Stimulated activated CD4-positive, alpha-beta T cell treated with anti-CD3 and anti-CD28 coated beads, Interleukin-2, amount 100 ng/mL, for 48 hours (primary cell): ENCODE measurements at regions not wholly inside any gene's neighbourhood (a gene's known extent, or its start where the extent isn't known, plus 50 kb on each side); places are given as distances from the start of the nearest gene placed in this dataset.
"Not testable (repeated sequence)": the region's sequence is repeated elsewhere in the genome, so short reads cannot be mapped to it uniquely, and the experiment has no call there.

Experiments
- DNase-seq, 2 donors: peaks; one replicate each; pipeline ENCODE4 v3.0.0-alpha.2; 2020

- DNase-seq = no peak
Observed at GRCh38 chr3:75129101-75129500, 514.6 kb upstream of the CNTN3 start.

- DNase-seq = no peak
Observed at GRCh38 chr3:75136100-75136897, 521.8 kb upstream of the CNTN3 start.

GRCh38 chr3:75138345-75138744, 523.9 kb upstream of the CNTN3 start:
- no peak for DNase-seq

- DNase-seq = no peak
Observed at GRCh38 chr3:75140904-75141615, 523.1 kb upstream of the FRG2C start.

- no peak for DNase-seq
Observed at GRCh38 chr3:75144406-75144805, 519.7 kb upstream of the FRG2C start.

GRCh38 chr3:75171630-75172230, 492.4 kb upstream of the FRG2C start:
- no peak for DNase-seq

- no peak for DNase-seq
Observed at GRCh38 chr3:75176937-75177336, 487.2 kb upstream of the FRG2C start.

GRCh38 chr3:75180235-75180944, 483.7 kb upstream of the FRG2C start:
- DNase-seq = no peak

- DNase-seq = no peak
Observed at GRCh38 chr3:75180945-75181298, 483.2 kb upstream of the FRG2C start.

GRCh38 chr3:75188962-75189361, 475.2 kb upstream of the FRG2C start:
- DNase-seq = no peak

- DNase-seq = peak; percentile 38 to 52
Observed at GRCh38 chr3:75192146-75192616, 471.9 kb upstream of the FRG2C start.

GRCh38 chr3:75193797-75194196, 470.3 kb upstream of the FRG2C start:
- DNase-seq = no peak

- not testable (repeated sequence) for DNase-seq
Observed at GRCh38 chr3:75214332-75214731, 449.8 kb upstream of the FRG2C start.

GRCh38 chr3:75218577-75218976, 445.6 kb upstream of the FRG2C start:
- no peak for DNase-seq

- DNase-seq = no peak
Observed at GRCh38 chr3:75220932-75221331, 443.2 kb upstream of the FRG2C start.

GRCh38 chr3:75224412-75224811, 439.7 kb upstream of the FRG2C start:
- no peak for DNase-seq

GRCh38 chr3:75232216-75232615, 431.9 kb upstream of the FRG2C start:
- DNase-seq = no peak

GRCh38 chr3:75235631-75236030, 428.5 kb upstream of the FRG2C start:
- DNase-seq = no peak

GRCh38 chr3:75237053-75237452, 427.1 kb upstream of the FRG2C start:
- no peak for DNase-seq

GRCh38 chr3:75237477-75237876, 426.7 kb upstream of the FRG2C start:
- DNase-seq = no peak

- not testable (repeated sequence) for DNase-seq
Observed at GRCh38 chr3:75241226-75241962, 422.7 kb upstream of the FRG2C start.

GRCh38 chr3:75242012-75242735, 422.0 kb upstream of the FRG2C start:
- DNase-seq = no peak
